ENCODE measurements at regions not wholly inside any gene's neighbourhood (a gene's known extent, or its start where the extent isn't known, plus 50 kb on each side); places are given as distances from the start of the nearest gene placed in this dataset.

DNA sequence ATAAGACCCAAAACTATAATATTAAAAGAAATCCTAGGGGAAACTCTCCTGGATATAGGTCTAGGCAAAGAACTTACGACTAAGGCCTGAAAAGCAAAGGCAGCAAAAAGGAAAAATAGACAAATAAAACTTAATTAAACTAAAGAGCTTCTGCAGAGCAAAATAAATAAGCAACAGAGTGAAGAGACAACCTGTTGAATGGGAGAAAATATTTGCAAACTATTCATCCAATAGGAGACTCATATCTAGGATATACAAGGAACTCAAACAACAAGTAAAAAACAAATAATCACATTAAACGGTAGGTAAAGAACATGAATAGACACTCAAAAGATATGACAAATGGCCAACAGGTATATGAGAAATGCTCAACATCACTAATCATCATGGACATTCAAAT, 318.6 kb downstream of the CSNK1G3 start:
- TF ChIP-seq, protein P1, sequence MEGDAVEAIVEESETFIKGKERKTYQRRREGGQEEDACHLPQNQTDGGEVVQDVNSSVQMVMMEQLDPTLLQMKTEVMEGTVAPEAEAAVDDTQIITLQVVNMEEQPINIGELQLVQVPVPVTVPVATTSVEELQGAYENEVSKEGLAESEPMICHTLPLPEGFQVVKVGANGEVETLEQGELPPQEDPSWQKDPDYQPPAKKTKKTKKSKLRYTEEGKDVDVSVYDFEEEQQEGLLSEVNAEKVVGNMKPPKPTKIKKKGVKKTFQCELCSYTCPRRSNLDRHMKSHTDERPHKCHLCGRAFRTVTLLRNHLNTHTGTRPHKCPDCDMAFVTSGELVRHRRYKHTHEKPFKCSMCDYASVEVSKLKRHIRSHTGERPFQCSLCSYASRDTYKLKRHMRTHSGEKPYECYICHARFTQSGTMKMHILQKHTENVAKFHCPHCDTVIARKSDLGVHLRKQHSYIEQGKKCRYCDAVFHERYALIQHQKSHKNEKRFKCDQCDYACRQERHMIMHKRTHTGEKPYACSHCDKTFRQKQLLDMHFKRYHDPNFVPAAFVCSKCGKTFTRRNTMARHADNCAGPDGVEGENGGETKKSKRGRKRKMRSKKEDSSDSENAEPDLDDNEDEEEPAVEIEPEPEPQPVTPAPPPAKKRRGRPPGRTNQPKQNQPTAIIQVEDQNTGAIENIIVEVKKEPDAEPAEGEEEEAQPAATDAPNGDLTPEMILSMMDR (IDR thresholded peaks at IDR 0.05; ENCODE audit: low read depth, low read length), result no peak
- H3K4me3 ChIP-seq (ENCODE audit: low read depth, low read length), result no peak overlapping the region

DNA sequence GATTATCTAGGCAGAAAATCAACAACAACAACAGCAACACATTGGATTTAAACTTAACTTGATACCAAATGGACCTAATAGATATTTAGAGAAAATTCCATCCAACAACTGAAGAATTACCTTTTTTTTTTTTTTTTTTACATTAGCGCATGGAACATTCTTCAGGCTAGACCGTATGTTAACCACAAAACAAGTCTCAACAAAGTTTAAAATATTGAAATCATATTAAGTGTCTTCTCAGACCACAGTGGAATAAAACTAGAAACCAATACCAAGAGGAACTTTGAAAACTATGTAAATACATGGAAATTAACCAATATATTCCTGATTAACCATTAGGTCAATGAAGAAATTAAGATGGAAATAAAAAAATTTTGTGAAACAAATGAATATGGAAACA, 315.8 kb downstream of the CSNK1G3 start:
- TF ChIP-seq, protein P1 (IDR thresholded peaks at IDR 0.05; ENCODE audit: low read depth, low read length), result no peak
- no peak overlapping the region for H3K4me3 ChIP-seq (ENCODE audit: low read depth, low read length)

- TF ChIP-seq, protein P1 (IDR thresholded peaks at IDR 0.05; ENCODE audit: low read depth, low read length), result no peak
These were observed 307.9 kb downstream of the CSNK1G3 start for GRCh38 chr5:123819833-123820232.

GRCh38 chr5:123819386-123819785, 307.4 kb downstream of the CSNK1G3 start:
- H3K4me3 ChIP-seq (ENCODE audit: low read depth, low read length), result no peak overlapping the region
- TF ChIP-seq, protein P1 (IDR thresholded peaks at IDR 0.05; ENCODE audit: low read depth, low read length), result no peak

More at GRCh38 chr5:123819833-123820232, 307.9 kb downstream of the CSNK1G3 start:
- H3K4me3 ChIP-seq (ENCODE audit: low read depth, low read length), result no peak overlapping the region

DNA sequence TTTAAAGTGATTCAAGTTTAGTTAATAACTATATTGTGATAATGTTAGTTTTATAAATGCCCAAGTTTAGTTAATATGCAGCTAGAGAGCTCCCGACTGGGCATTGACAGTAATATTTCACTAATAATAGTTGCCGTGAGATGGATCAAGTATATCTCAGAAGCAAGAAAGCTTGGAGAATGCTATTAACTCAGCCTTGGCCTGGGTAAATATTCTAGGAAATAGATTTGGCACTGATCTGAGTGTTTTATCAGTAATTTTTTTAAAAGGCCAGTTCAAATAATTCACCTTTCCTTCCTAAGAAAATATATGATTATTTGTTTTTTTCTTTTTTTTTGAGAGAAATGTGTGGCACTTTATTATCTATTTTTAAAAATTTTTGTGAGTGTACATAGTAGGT, 305.3 kb downstream of the CSNK1G3 start:
- TF ChIP-seq, protein P1 (IDR thresholded peaks at IDR 0.05; ENCODE audit: low read depth, low read length), result no peak

DNA sequence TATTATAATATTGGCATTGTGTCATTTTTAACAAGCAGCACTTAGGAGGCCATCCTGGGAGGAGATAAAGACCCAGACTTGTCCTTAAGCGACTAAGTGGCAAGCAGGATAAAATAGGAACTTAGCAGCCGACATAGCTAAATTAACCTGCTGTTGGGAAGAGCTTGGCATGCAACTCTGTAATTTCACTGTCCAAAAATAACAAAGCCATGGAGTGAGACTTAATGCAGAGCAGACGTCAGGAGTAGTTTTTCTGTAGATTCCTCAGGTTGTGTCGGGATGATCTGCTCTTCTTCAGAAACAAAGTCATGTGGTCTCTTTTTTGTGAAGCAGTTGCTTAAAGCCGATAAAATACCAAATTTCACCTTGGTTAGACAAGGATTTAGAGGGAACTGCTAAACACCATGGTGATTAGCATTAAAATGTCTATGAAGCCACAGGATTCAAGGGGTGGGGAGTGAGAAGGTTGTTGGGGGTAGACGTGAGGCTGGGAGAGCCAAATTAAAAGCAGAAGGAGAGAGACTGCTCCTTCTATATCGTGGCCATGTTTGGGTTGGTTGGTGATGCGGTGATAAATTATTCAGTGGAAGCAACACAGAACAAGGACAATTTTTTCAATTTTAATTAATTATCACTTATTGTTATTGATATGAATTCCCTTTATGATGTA, 303.0 kb downstream of the CSNK1G3 start:
- no peak overlapping the region for H3K4me3 ChIP-seq (ENCODE audit: low read depth, low read length)
- TF ChIP-seq, protein P1 (IDR thresholded peaks at IDR 0.05; ENCODE audit: low read depth, low read length), result no peak

More for the DNA sequence above, 305.3 kb downstream of the CSNK1G3 start:
- H3K4me3 ChIP-seq (ENCODE audit: low read depth, low read length), result no peak overlapping the region

- H3K4me3 ChIP-seq (ENCODE audit: low read depth, low read length), result no peak overlapping the region
These were observed 302.1 kb downstream of the CSNK1G3 start for GRCh38 chr5:123813937-123814624.

More at GRCh38 chr5:123813937-123814624, 302.1 kb downstream of the CSNK1G3 start:
- TF ChIP-seq, protein P1 (IDR thresholded peaks at IDR 0.05; ENCODE audit: low read depth, low read length), result no peak

Measured in WI38 (cell line).